ENCODE measurements at regions not wholly inside any gene's neighbourhood (a gene's known extent, or its start where the extent isn't known, plus 50 kb on each side); places are given as distances from the start of the nearest gene placed in this dataset.

GRCh38 chr14:101362529-101363260 lies 198.6 kb upstream of the DIO3 start:
- TF ChIP-seq TAF1 (IDR thresholded peaks at IDR 0.05; ENCODE audit: borderline replicate concordance, insufficient read depth, low read length): no peak
- no peak for TF ChIP-seq SIN3A (IDR thresholded peaks at IDR 0.05; ENCODE audit: borderline replicate concordance, insufficient read depth, low read length)

All from PFSK-1 (cell line).